22Rv1 (cell line): ENCODE measurements at regions not wholly inside any gene's neighbourhood (a gene's known extent, or its start where the extent isn't known, plus 50 kb on each side); places are given as distances from the start of the nearest gene placed in this dataset.

Experiments used
- ZFX ChIP-seq: fragments of 450-650 bp; IDR thresholded peaks from 2 replicates; pipeline ENCODE4 v1.6.1; 2017; ENCODE audit warnings: antibody characterized with exemption, borderline replicate concordance
- TF ChIP-seq, protein P1 (sequence below): fragments of 450-650 bp; IDR thresholded peaks from 2 replicates; pipeline ENCODE4 v1.5.1; 2017; ENCODE audit warnings: mild to moderate bottlenecking

GRCh38 chr15:93150910-93151881, 62.2 kb upstream of the RGMA start:
- TF ChIP-seq, protein P1, sequence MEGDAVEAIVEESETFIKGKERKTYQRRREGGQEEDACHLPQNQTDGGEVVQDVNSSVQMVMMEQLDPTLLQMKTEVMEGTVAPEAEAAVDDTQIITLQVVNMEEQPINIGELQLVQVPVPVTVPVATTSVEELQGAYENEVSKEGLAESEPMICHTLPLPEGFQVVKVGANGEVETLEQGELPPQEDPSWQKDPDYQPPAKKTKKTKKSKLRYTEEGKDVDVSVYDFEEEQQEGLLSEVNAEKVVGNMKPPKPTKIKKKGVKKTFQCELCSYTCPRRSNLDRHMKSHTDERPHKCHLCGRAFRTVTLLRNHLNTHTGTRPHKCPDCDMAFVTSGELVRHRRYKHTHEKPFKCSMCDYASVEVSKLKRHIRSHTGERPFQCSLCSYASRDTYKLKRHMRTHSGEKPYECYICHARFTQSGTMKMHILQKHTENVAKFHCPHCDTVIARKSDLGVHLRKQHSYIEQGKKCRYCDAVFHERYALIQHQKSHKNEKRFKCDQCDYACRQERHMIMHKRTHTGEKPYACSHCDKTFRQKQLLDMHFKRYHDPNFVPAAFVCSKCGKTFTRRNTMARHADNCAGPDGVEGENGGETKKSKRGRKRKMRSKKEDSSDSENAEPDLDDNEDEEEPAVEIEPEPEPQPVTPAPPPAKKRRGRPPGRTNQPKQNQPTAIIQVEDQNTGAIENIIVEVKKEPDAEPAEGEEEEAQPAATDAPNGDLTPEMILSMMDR, result no peak
- no peak for TF ChIP-seq ZFX
